ENCODE measurements at regions not wholly inside any gene's neighbourhood (a gene's known extent, or its start where the extent isn't known, plus 50 kb on each side); places are given as distances from the start of the nearest gene placed in this dataset.

- no peak for TF ChIP-seq CTCF (IDR thresholded peaks at IDR 0.05; ENCODE audit: low read depth, low read length, poor library complexity, severe bottlenecking)
- TF ChIP-seq EZH2phosphoT487 (IDR thresholded peaks at IDR 0.05; ENCODE audit: borderline replicate concordance, low read length) = no peak
Measured at GRCh38 chr3:166897811-166898210, 482.3 kb downstream of the ZBBX start.
